Endodermal cell (in vitro differentiated cells): ENCODE measurements at regions not wholly inside any gene's neighbourhood (a gene's known extent, or its start where the extent isn't known, plus 50 kb on each side); places are given as distances from the start of the nearest gene placed in this dataset.

Experiments
- DNase-seq: peaks from one replicate; pipeline ENCODE4 v3.0.0-alpha.2; 2017
- H3K27ac ChIP-seq: 2 replicates; pipeline ENCODE4 v1.5.1; 2013; ENCODE audit warnings: mild to moderate bottlenecking, low read depth, low read length, moderate library complexity
- H3K27me3 ChIP-seq: 2 replicates; pipeline ENCODE4 v1.6.1; 2013; ENCODE audit warnings: mild to moderate bottlenecking, low read length, moderate library complexity; ENCODE audit not compliant: insufficient read depth, control insufficient read depth, poor library complexity, severe bottlenecking
- H3K36me3 ChIP-seq: 2 replicates; pipeline ENCODE4 v1.7.0; 2013; ENCODE audit warnings: mild to moderate bottlenecking, low read length, moderate library complexity; ENCODE audit not compliant: control insufficient read depth, insufficient read depth
- H3K4me1 ChIP-seq: one replicate; pipeline ENCODE4 v1.7.0; 2013; ENCODE audit warnings: low read length; ENCODE audit not compliant: control insufficient read depth, insufficient read depth
- H3K4me3 ChIP-seq: 2 replicates; pipeline ENCODE4 v1.5.1; 2013; ENCODE audit warnings: mild to moderate bottlenecking, low read length, moderate library complexity
- H3K9ac ChIP-seq: 2 replicates; pipeline ENCODE4 v1.6.1; 2013; ENCODE audit warnings: mild to moderate bottlenecking, low read length, moderate library complexity; ENCODE audit not compliant: poor library complexity, severe bottlenecking; ENCODE audit errors: extremely low read depth
- H3K9me3 ChIP-seq: 2 replicates; pipeline ENCODE4 v1.6.1; 2013; ENCODE audit warnings: mild to moderate bottlenecking, low read length, moderate library complexity; ENCODE audit not compliant: control insufficient read depth
- H3K27ac Mint-ChIP-seq: 2 replicates; pipeline ENCODE4 v1.8.0; 2020; ENCODE audit warnings: mixed read lengths
- H3K27me3 Mint-ChIP-seq: 2 replicates; pipeline ENCODE4 v1.8.0; 2021; ENCODE audit warnings: mild to moderate bottlenecking, mixed read lengths; ENCODE audit not compliant: insufficient read depth
- H3K36me3 Mint-ChIP-seq: 2 replicates; pipeline ENCODE4 v1.8.0; 2020; ENCODE audit warnings: low read depth, mixed read lengths
- H3K4me1 Mint-ChIP-seq: 2 replicates; pipeline ENCODE4 v1.8.0; 2020; ENCODE audit warnings: mixed read lengths
- H3K4me3 Mint-ChIP-seq: 2 replicates; pipeline ENCODE4 v1.8.0; 2020; ENCODE audit warnings: mild to moderate bottlenecking, moderate library complexity, mixed read lengths
- H3K9me3 Mint-ChIP-seq: 2 replicates; pipeline ENCODE4 v1.8.0; 2020; ENCODE audit warnings: mild to moderate bottlenecking, mixed read lengths
- CTCF ChIP-seq: fragments of 200-600 bp; sonication (generic); conservative IDR thresholded peaks from 2 replicates; pipeline ENCODE4 v1.5.0; 2021; ENCODE audit warnings: antibody characterized with exemption, mild to moderate bottlenecking
- WGBS, 2 experiments: methylation state at CpG; one replicate each; pipeline versions ENCODE4 v1.1.5 to v1.1.7; 2013; ENCODE audit warnings: missing lambda C conversion rate in 2 of 2, mixed read lengths in 1 of 2; ENCODE audit not compliant: insufficient coverage in 1 of 2, insufficient read length in 1 of 2; 5-methylcytosine and 5-hydroxymethylcytosine counted together

DNA sequence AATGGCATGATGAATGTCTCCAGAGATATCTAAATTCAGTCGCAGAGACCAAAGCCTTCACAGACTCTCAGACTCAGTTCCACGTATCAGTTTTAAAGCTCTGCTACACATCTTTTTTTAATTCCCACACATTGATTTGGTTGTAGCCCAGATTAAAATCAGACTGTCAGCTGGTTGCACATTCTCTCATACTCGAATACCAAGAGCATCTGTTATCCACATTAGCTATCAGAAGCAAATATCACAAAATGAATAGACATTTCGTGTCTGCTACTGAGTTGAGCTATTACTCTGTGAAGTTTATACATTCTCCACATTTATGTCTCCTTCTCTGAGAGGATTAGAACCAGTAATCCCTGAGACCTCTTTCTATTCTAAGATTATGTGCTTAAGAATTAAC is 229.2 kb downstream of the GPAM start:
- no peaks in the 10 kb centered on the region for H3K4me1 ChIP-seq
- peaks cover 31% of the 10 kb centered on the region for H3K9me3 ChIP-seq
- no peaks in the 10 kb centered on the region for H3K36me3 ChIP-seq
- no peak for DNase-seq
- no peaks in the 10 kb centered on the region for H3K27me3 Mint-ChIP-seq
- H3K9me3 Mint-ChIP-seq: peaks cover 35% of the 10 kb centered on the region
- 92 to 100% methylated on average over 3 to 4 of the region's 4 CpGs for WGBS, 2 experiments
- peaks cover 7% of the 10 kb centered on the region for H3K36me3 Mint-ChIP-seq
- no peak overlapping the region for H3K4me3 ChIP-seq
- no peak overlapping the region for H3K4me3 Mint-ChIP-seq
- H3K9ac ChIP-seq: no peak overlapping the region
- H3K27ac ChIP-seq: no peak overlapping the region
- H3K27ac Mint-ChIP-seq: no peak overlapping the region
- H3K27me3 ChIP-seq: no peaks in the 10 kb centered on the region
- no peaks in the 10 kb centered on the region for H3K4me1 Mint-ChIP-seq
- no peak for TF ChIP-seq CTCF

DNA sequence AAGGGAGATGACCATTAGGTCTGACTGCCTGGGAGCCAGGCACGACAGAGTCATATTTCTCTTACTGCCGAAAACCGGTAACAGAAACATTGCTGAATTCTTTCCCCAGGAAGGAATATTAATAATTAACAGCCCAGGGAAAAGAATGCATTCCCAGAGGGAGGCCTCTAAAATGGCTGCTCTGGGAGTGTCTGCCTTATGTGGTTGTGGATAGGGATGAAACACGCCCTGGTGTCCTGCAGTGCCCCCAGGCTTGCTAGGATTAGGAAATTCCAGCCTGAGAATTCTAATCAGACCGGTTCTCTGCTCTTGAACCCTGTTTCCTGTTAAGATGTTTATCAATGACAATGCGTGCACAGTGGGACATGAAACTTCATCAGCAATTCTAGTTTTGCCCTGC is 226.7 kb downstream of the GPAM start:
- H3K27me3 Mint-ChIP-seq: no peaks in the 10 kb centered on the region
- no peak for TF ChIP-seq CTCF
- H3K9me3 Mint-ChIP-seq: peaks cover 36% of the 10 kb centered on the region
- Histone ChIP-seq H3K4me1 (no peaks in the 10 kb centered on the region), H3K4me3 (no peak overlapping the region), H3K27me3 (no peaks in the 10 kb centered on the region), H3K36me3 (no peaks in the 10 kb centered on the region), H3K27ac (no peak overlapping the region), H3K9ac (no peak overlapping the region), H3K9me3 (peaks cover 36% of the 10 kb centered on the region)
- H3K27ac Mint-ChIP-seq: no peak overlapping the region
- 95 to 100% methylated on average over 4 to 6 of the region's 6 CpGs for WGBS, 2 experiments
- H3K4me3 Mint-ChIP-seq: no peak overlapping the region
- no peak for DNase-seq
- H3K4me1 Mint-ChIP-seq: no peaks in the 10 kb centered on the region
- H3K36me3 Mint-ChIP-seq: peaks cover 7% of the 10 kb centered on the region

DNA sequence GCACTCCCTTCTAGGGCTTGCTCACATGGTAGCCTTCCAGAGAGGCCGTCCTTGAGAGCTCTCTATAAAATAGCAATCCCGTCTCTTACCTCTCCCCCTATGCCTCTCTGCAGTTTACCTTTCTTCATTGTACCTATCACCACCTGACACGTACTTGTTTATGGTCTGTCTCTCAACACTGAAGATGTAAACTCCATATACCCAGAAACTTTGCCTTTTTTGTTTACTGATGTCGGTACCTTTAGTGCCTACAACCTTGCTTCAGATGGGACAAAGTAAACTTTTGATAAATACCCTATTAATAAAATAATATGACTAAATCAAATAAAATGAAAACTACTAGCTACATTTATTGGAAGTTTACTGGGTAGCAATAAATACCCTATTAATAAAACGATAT is 220.6 kb downstream of the GPAM start:
- no peak overlapping the region for H3K27ac Mint-ChIP-seq
- Histone ChIP-seq H3K36me3 (no peaks in the 10 kb centered on the region), H3K9ac (no peak overlapping the region), H3K4me1 (no peaks in the 10 kb centered on the region), H3K27ac (no peak overlapping the region), H3K4me3 (no peak overlapping the region), H3K27me3 (no peaks in the 10 kb centered on the region), H3K9me3 (peaks cover 52% of the 10 kb centered on the region)
- no peak overlapping the region for H3K4me3 Mint-ChIP-seq
- H3K4me1 Mint-ChIP-seq: no peaks in the 10 kb centered on the region
- H3K9me3 Mint-ChIP-seq: peaks cover 28% of the 10 kb centered on the region
- no peaks in the 10 kb centered on the region for H3K36me3 Mint-ChIP-seq
- H3K27me3 Mint-ChIP-seq: no peaks in the 10 kb centered on the region
- no peak for DNase-seq
- TF ChIP-seq CTCF: no peak
- 75 to 92% methylated on average over 3 to 5 of the region's 5 CpGs for whole genome bisulfite sequencing, 2 experiments
